ENCODE measurements at regions not wholly inside any gene's neighbourhood (a gene's known extent, or its start where the extent isn't known, plus 50 kb on each side); places are given as distances from the start of the nearest gene placed in this dataset.

DNA sequence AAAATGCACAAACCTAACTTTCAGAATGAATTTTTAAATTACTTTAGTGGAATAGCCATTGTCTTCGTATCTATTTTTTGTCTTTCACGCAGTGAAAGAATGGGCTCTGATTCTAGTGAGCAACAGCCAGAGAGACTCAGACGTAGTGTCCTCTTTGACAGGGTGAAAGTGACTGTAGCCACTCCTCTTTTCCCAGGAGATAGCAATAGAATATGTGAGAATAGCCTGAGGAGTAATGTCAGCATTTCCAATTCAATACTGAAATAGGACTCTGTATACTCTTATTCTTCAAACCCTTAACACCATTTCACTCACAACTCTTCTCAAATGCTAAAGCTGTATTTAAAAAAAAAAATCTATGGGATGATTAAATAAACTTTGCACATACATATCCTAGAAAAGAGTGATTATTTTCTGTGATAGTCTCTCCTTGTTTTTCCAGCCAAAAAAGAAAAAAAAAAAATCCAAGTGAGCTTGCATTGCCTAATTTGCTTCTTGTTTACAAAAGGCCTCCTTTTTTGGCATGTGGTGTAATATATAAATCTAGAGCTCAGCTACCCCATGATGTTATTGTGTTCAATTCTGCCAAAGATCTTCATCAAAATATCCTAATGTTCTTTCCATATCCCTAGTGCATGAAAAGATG lies 626.1 kb upstream of the SLITRK6 start:
- H3K4me3 ChIP-seq (ENCODE audit: low read depth in 1 of 2, low read length in 2 of 2): no peak overlapping the region
- H3K27me3 ChIP-seq (ENCODE audit: control insufficient read depth in 1 of 2, insufficient read depth in 2 of 2, low read length in 2 of 2): no peaks in the 10 kb centered on the region
- no peaks in the 10 kb centered on the region for H3K4me1 ChIP-seq (ENCODE audit: insufficient read depth, low read length)
- no peak overlapping the region for H3K9ac ChIP-seq (ENCODE audit: low read length)
- no peaks in the 10 kb centered on the region for H3K36me3 ChIP-seq (ENCODE audit: insufficient read depth, low read length)
- H3K27ac ChIP-seq (ENCODE audit: low read depth, low read length): no peak overlapping the region
- no peaks in the 10 kb centered on the region for H3K9me3 ChIP-seq (ENCODE audit: low read length)

DNA sequence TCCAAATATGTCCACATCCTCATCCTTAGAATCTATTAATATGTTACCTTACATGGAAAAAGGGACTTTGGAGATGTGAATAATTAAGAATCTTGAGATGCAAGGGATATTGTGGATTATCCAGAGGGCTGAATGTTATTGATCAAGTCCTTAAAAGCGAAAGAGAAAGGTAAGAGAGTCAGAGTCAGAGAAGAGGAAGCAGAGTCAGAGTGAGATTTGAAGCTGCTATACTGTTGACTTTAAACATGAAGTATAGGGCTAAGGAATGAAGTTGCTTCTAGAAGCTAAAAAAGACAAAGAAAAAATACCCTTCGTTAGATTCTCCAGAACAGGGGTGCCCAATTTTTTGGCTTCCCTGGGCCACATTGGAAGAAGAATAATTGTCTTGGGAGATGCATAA lies 627.2 kb upstream of the SLITRK6 start:
- H3K36me3 ChIP-seq (ENCODE audit: insufficient read depth, low read length): no peaks in the 10 kb centered on the region
- no peak overlapping the region for H3K9ac ChIP-seq (ENCODE audit: low read length)
- no peak overlapping the region for H3K4me3 ChIP-seq (ENCODE audit: low read depth in 1 of 2, low read length in 2 of 2)
- H3K27me3 ChIP-seq (ENCODE audit: control insufficient read depth in 1 of 2, insufficient read depth in 2 of 2, low read length in 2 of 2): no peaks in the 10 kb centered on the region
- no peak overlapping the region for H3K27ac ChIP-seq (ENCODE audit: low read depth, low read length)
- no peaks in the 10 kb centered on the region for H3K9me3 ChIP-seq (ENCODE audit: low read length)
- H3K4me1 ChIP-seq (ENCODE audit: insufficient read depth, low read length): no peaks in the 10 kb centered on the region

- Histone ChIP-seq H3K27me3 (ENCODE audit: control insufficient read depth in 1 of 2, insufficient read depth in 2 of 2, low read length in 2 of 2) (no peaks in the 10 kb centered on the region), H3K36me3 (ENCODE audit: insufficient read depth, low read length) (no peaks in the 10 kb centered on the region), H3K4me1 (ENCODE audit: insufficient read depth, low read length) (no peaks in the 10 kb centered on the region), H3K4me3 (ENCODE audit: low read depth in 1 of 2, low read length in 2 of 2) (no peak overlapping the region), H3K9ac (ENCODE audit: low read length) (no peak overlapping the region), H3K27ac (ENCODE audit: low read depth, low read length) (no peak overlapping the region), H3K9me3 (ENCODE audit: low read length) (no peaks in the 10 kb centered on the region)
Measured at GRCh38 chr13:86429756-86430155, 630.5 kb upstream of the SLITRK6 start.

DNA sequence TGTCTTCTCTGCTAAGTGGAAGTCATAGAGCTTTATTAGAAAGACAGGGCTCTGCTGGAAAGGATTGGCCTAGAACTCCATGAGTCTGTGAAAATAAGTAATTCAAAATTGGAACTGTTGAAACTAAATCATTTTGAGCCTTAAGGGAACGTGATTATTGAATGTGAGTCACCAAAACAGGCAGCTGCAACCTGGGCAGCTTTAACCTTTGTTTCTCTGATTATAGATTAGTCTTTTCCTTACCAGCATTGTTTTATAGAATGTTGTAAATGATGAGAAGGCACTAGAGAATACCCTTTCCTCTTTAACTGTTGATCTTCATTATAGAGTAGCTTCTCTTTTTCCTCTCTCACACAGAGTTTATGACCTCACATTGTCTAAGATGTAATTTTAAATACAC lies 638.8 kb upstream of the SLITRK6 start:
- Histone ChIP-seq H3K4me1 (ENCODE audit: insufficient read depth, low read length) (no peaks in the 10 kb centered on the region), H3K4me3 (ENCODE audit: low read depth in 1 of 2, low read length in 2 of 2) (no peak overlapping the region), H3K27ac (ENCODE audit: low read depth, low read length) (no peak overlapping the region), H3K9ac (ENCODE audit: low read length) (no peak overlapping the region), H3K9me3 (ENCODE audit: low read length) (no peaks in the 10 kb centered on the region), H3K36me3 (ENCODE audit: insufficient read depth, low read length) (no peaks in the 10 kb centered on the region), H3K27me3 (ENCODE audit: control insufficient read depth in 1 of 2, insufficient read depth in 2 of 2, low read length in 2 of 2) (no peaks in the 10 kb centered on the region)

DNA sequence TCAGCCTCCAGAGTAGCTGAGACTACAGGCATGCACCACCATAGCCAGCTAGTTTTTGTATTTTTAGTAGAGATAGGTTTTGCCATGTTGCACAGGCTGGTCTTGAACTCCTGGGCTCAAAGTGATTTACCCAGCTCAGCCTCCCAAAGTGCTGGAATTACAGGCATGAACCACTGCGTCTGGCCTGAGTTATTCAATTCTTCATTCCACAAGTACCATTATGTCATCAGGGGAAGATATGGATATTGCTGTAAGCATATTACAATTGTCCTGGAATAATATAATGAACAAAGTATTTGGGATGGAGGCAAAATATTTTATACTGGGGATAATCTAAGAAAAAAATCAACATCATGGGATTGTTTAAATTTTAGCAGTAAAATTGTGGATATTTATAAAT lies 646.0 kb upstream of the SLITRK6 start:
- Histone ChIP-seq H3K27me3 (ENCODE audit: control insufficient read depth in 1 of 2, insufficient read depth in 2 of 2, low read length in 2 of 2) (no peaks in the 10 kb centered on the region), H3K36me3 (ENCODE audit: insufficient read depth, low read length) (no peaks in the 10 kb centered on the region), H3K9ac (ENCODE audit: low read length) (no peak overlapping the region), H3K27ac (ENCODE audit: low read depth, low read length) (no peak overlapping the region), H3K9me3 (ENCODE audit: low read length) (no peaks in the 10 kb centered on the region), H3K4me1 (ENCODE audit: insufficient read depth, low read length) (no peaks in the 10 kb centered on the region), H3K4me3 (ENCODE audit: low read depth in 1 of 2, low read length in 2 of 2) (no peak overlapping the region)

- no peak overlapping the region for H3K27ac ChIP-seq (ENCODE audit: low read depth, low read length)
- H3K27me3 ChIP-seq (ENCODE audit: control insufficient read depth in 1 of 2, insufficient read depth in 2 of 2, low read length in 2 of 2): no peaks in the 10 kb centered on the region
- no peaks in the 10 kb centered on the region for H3K36me3 ChIP-seq (ENCODE audit: insufficient read depth, low read length)
- no peak overlapping the region for H3K9ac ChIP-seq (ENCODE audit: low read length)
- H3K9me3 ChIP-seq (ENCODE audit: low read length): no peaks in the 10 kb centered on the region
- no peaks in the 10 kb centered on the region for H3K4me1 ChIP-seq (ENCODE audit: insufficient read depth, low read length)
- no peak overlapping the region for H3K4me3 ChIP-seq (ENCODE audit: low read depth in 1 of 2, low read length in 2 of 2)
Measured at GRCh38 chr13:86445672-86446071, 646.5 kb upstream of the SLITRK6 start.

DNA sequence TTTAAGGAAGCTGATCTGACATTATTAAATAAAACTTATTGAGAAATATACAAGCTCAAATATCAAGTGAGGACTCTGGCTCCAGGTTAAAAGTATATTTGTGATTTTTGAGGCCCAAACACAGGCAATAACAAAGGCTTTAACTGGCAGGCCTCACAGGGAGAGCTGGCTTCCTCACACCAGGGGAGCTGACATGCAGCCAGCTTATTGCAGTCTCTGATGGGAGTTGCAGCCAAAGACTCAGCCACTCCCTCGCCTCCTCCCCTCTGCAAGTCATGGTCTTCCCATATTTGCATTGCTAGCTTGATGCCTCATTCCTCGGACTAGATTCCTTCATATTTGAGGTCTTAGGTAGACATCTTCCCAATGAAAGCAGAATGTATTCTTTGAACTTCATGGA lies 647.1 kb upstream of the SLITRK6 start:
- Histone ChIP-seq H3K27me3 (ENCODE audit: control insufficient read depth in 1 of 2, insufficient read depth in 2 of 2, low read length in 2 of 2) (no peaks in the 10 kb centered on the region), H3K9me3 (ENCODE audit: low read length) (no peaks in the 10 kb centered on the region), H3K9ac (ENCODE audit: low read length) (no peak overlapping the region), H3K27ac (ENCODE audit: low read depth, low read length) (no peak overlapping the region), H3K36me3 (ENCODE audit: insufficient read depth, low read length) (no peaks in the 10 kb centered on the region), H3K4me3 (ENCODE audit: low read depth in 1 of 2, low read length in 2 of 2) (no peak overlapping the region), H3K4me1 (ENCODE audit: insufficient read depth, low read length) (no peaks in the 10 kb centered on the region)

DNA sequence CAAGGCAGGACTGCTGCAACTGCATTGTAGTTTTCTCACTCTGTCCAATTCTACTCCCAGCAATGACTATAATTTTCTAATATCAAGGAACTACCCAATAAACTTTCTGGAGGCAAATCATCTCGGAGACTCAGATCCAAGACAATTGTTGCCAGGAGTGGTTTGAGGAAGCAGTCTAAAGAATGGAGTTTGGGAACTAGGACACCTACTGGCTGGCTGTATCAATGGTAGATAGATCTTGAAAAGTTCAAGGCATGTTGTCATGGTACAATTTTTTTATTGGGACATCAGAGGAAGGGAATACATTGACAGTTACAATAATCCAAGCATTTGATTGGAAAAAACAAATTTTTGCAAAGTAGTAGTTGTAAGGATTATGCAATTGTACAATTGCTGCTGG lies 648.3 kb upstream of the SLITRK6 start:
- H3K9me3 ChIP-seq (ENCODE audit: low read length): no peaks in the 10 kb centered on the region
- no peaks in the 10 kb centered on the region for H3K36me3 ChIP-seq (ENCODE audit: insufficient read depth, low read length)
- H3K4me1 ChIP-seq (ENCODE audit: insufficient read depth, low read length): no peaks in the 10 kb centered on the region
- H3K9ac ChIP-seq (ENCODE audit: low read length): no peak overlapping the region
- H3K27ac ChIP-seq (ENCODE audit: low read depth, low read length): no peak overlapping the region
- no peak overlapping the region for H3K4me3 ChIP-seq (ENCODE audit: low read depth in 1 of 2, low read length in 2 of 2)
- no peaks in the 10 kb centered on the region for H3K27me3 ChIP-seq (ENCODE audit: control insufficient read depth in 1 of 2, insufficient read depth in 2 of 2, low read length in 2 of 2)

DNA sequence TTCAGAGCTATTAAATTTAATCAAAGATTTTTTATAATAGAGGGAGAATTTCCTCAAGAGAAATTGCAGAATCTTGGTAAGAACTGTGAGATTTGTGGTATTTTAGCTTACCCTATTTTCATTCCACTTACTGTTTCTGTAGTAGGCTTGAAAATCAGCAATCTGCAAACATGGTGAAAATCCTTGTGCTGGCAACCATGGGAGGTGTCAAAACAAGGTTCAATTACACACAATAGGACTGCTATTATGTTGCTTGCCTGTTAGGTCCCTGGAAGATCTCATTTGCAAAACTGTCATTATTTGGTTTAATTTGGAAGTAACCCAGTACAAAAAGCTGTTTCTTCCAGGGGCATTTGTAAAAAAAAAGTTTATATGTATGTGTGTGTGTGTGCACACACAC lies 662.8 kb upstream of the SLITRK6 start:
- H3K9ac ChIP-seq (ENCODE audit: low read length): no peak overlapping the region
- no peaks in the 10 kb centered on the region for H3K4me1 ChIP-seq (ENCODE audit: insufficient read depth, low read length)
- no peaks in the 10 kb centered on the region for H3K27me3 ChIP-seq (ENCODE audit: control insufficient read depth in 1 of 2, insufficient read depth in 2 of 2, low read length in 2 of 2)
- H3K36me3 ChIP-seq (ENCODE audit: insufficient read depth, low read length): no peaks in the 10 kb centered on the region
- H3K4me3 ChIP-seq (ENCODE audit: low read depth in 1 of 2, low read length in 2 of 2): no peak overlapping the region
- H3K27ac ChIP-seq (ENCODE audit: low read depth, low read length): no peak overlapping the region
- no peaks in the 10 kb centered on the region for H3K9me3 ChIP-seq (ENCODE audit: low read length)

- Histone ChIP-seq H3K9ac (ENCODE audit: low read length) (no peak overlapping the region), H3K9me3 (ENCODE audit: low read length) (no peaks in the 10 kb centered on the region), H3K27ac (ENCODE audit: low read depth, low read length) (no peak overlapping the region), H3K4me3 (ENCODE audit: low read depth in 1 of 2, low read length in 2 of 2) (no peak overlapping the region), H3K36me3 (ENCODE audit: insufficient read depth, low read length) (no peaks in the 10 kb centered on the region), H3K27me3 (ENCODE audit: control insufficient read depth in 1 of 2, insufficient read depth in 2 of 2, low read length in 2 of 2) (no peaks in the 10 kb centered on the region), H3K4me1 (ENCODE audit: insufficient read depth, low read length) (no peaks in the 10 kb centered on the region)
Measured at GRCh38 chr13:86464193-86464592, 665.0 kb upstream of the SLITRK6 start.

GRCh38 chr13:86474971-86475370 lies 675.8 kb upstream of the SLITRK6 start:
- H3K4me3 ChIP-seq (ENCODE audit: low read depth in 1 of 2, low read length in 2 of 2): no peak overlapping the region
- no peaks in the 10 kb centered on the region for H3K9me3 ChIP-seq (ENCODE audit: low read length)
- H3K27me3 ChIP-seq (ENCODE audit: control insufficient read depth in 1 of 2, insufficient read depth in 2 of 2, low read length in 2 of 2): no peaks in the 10 kb centered on the region
- H3K36me3 ChIP-seq (ENCODE audit: insufficient read depth, low read length): no peaks in the 10 kb centered on the region
- no peaks in the 10 kb centered on the region for H3K4me1 ChIP-seq (ENCODE audit: insufficient read depth, low read length)
- H3K27ac ChIP-seq (ENCODE audit: low read depth, low read length): no peak overlapping the region
- no peak overlapping the region for H3K9ac ChIP-seq (ENCODE audit: low read length)

- H3K4me1 ChIP-seq (ENCODE audit: insufficient read depth, low read length): no peaks in the 10 kb centered on the region
- no peak overlapping the region for H3K4me3 ChIP-seq (ENCODE audit: low read depth in 1 of 2, low read length in 2 of 2)
Measured at GRCh38 chr13:86476656-86477055, 677.4 kb upstream of the SLITRK6 start.

More at GRCh38 chr13:86476656-86477055, 677.4 kb upstream of the SLITRK6 start:
- Histone ChIP-seq H3K36me3 (ENCODE audit: insufficient read depth, low read length) (no peaks in the 10 kb centered on the region), H3K27me3 (ENCODE audit: control insufficient read depth in 1 of 2, insufficient read depth in 2 of 2, low read length in 2 of 2) (no peaks in the 10 kb centered on the region), H3K27ac (ENCODE audit: low read depth, low read length) (no peak overlapping the region), H3K9ac (ENCODE audit: low read length) (no peak overlapping the region), H3K9me3 (ENCODE audit: low read length) (no peaks in the 10 kb centered on the region)

All from muscle layer of colon (tissue), 2 donors.